AG04449 (cell line): ENCODE measurements at regions not wholly inside any gene's neighbourhood (a gene's known extent, or its start where the extent isn't known, plus 50 kb on each side); places are given as distances from the start of the nearest gene placed in this dataset.

ENCODE experiments used
- CTCF ChIA-PET: fragments of 350-600 bp; formaldehyde crosslinking; extraction: SDS; loops from one replicate; lab custom pipeline; 2021; ENCODE audit warnings: antibody characterized with exemption; lab: Yijun Ruan, JAX
- POLR2A ChIA-PET: fragments of 400-600, 350-600 bp; formaldehyde crosslinking; extraction: SDS; loops from one replicate; lab custom pipeline; 2020; ENCODE audit warnings: antibody characterized with exemption, inconsistent platforms; lab: Yijun Ruan, JAX
- DNase-seq: peaks from one replicate; pipeline ENCODE4 v3.0.0-alpha.2; 2010; ENCODE audit warnings: low read depth, low spot score
- H3K4me3 ChIP-seq: 2 replicates; pipeline ENCODE4 v1.5.1; 2011; ENCODE audit warnings: low read depth, mild to moderate bottlenecking, control low read depth, low read length
- CTCF ChIP-seq: IDR thresholded peaks from one replicate; pipeline ENCODE4 v1.5.1; 2011; ENCODE audit warnings: mild to moderate bottlenecking, moderate library complexity, low read length, control low read depth, inconsistent platforms; ENCODE audit not compliant: insufficient read depth; ENCODE audit errors: missing control alignments

GRCh38 chr5:57341380-57341979 lies 141.1 kb downstream of the ACTBL2 start:
- CTCF ChIA-PET = interaction anchor here (1.3 to 1.6 kb wide), 2 partner anchors 158 to 1119 kb away, joined by 3 to 5 read pairs; no protein-coding TSS in a partner anchor
- H3K4me3 ChIP-seq = no peak overlapping the region
- POLR2A ChIA-PET = no interaction called here
- no peak for TF ChIP-seq CTCF
- DNase-seq = no peak

GRCh38 chr5:57340681-57341080 lies 141.9 kb downstream of the ACTBL2 start:
- DNase-seq = no peak
- no peak for TF ChIP-seq CTCF
- ChIA-PET CTCF (interaction anchor here (0.6 to 1.6 kb wide), 3 partner anchors 9 to 1120 kb away, joined by 3 to 5 read pairs (median 4); no protein-coding TSS in a partner anchor), POLR2A (no interaction called here)
- H3K4me3 ChIP-seq = no peak overlapping the region

DNA sequence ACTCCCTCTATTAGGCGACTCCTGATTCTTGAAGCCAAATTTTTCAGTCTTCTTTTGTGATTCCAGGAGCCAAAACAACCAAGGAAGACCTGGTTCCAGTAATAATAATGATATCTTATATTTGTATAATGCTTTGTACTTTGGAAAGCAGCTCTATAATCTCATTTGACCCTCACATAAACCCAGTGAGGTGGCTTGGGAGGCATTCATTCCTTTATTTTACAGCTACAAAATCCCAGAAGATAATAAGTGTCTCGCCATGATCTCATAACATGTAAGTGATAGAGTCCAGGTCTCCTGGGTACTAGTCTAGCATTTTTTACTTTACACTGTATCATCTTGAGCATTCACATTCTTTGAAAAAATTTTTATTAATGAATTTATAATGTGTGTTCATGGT lies 143.1 kb downstream of the ACTBL2 start:
- POLR2A ChIA-PET = no interaction called here
- TF ChIP-seq CTCF = no peak
- CTCF ChIA-PET = interaction anchor here (1.3 to 2.0 kb wide), 3 partner anchors 9 to 103 kb away, joined by 3 to 7 read pairs (median 4); no protein-coding TSS in a partner anchor
- no peak for DNase-seq
- no peak overlapping the region for H3K4me3 ChIP-seq

- ChIA-PET POLR2A (no interaction called here), CTCF (interaction anchor here (0.9 to 2.0 kb wide), 7 partner anchors 9 to 311 kb away, joined by 3 to 7 read pairs (median 4); no protein-coding TSS in a partner anchor)
- no peak overlapping the region for H3K4me3 ChIP-seq
- DNase-seq = no peak
- no peak for TF ChIP-seq CTCF
These were observed 143.7 kb downstream of the ACTBL2 start for GRCh38 chr5:57338868-57339340.

DNA sequence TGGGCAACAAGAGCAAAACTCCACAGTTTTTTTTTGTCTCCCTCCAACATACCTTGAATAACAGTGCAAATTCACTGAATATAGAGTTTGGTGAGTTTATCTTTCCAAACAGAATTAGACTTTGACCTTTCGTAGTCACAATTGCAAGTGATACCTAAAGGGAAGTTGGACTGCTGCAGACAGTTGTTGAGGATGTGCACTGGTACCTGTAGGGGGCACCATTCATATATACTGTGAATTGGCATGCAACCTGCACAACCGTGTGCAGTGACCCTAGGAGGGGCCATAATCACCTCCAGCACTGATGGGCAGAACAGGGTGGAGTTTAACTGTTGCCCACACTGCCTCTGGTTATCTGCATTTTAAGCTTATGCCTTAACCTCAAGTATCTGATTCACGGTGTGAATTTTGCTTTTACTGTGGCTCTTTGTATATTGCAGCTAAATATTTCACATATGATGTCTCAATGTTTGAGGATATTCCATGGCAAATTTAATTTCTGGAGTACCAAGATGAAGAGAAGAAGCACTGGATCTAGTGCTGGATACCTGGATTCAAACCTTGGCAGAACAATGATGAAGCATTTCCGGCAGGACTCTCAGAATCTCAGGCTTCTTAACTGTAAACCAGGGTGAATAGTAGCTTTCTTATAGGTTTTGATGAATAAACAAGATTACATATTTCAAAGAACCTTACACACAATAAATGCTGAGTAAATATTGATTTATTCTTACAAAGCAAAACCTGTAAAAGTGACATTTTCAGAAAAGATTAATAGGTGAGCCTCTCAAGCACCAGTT lies 144.3 kb downstream of the ACTBL2 start:
- TF ChIP-seq CTCF = peak; percentile 24
- no peak overlapping the region for H3K4me3 ChIP-seq
- ChIA-PET CTCF (interaction anchor here (0.7 to 2.0 kb wide), 8 partner anchors 8 to 311 kb away, joined by 3 to 7 read pairs (median 4); no protein-coding TSS in a partner anchor), POLR2A (no interaction called here)
- DNase-seq = no peak
